Fibroblast of lung (primary cell): ENCODE measurements at regions not wholly inside any gene's neighbourhood (a gene's known extent, or its start where the extent isn't known, plus 50 kb on each side); places are given as distances from the start of the nearest gene placed in this dataset.

Experiments
- EZH2 ChIP-seq: IDR thresholded peaks from 2 replicates; pipeline ENCODE4 v1.5.1; 2012; ENCODE audit warnings: low read length, control low read depth, mild to moderate bottlenecking; ENCODE audit errors: missing control alignments
- TF ChIP-seq, protein P1 (sequence below), 2 donors: IDR thresholded peaks in 1 of 2; conservative IDR thresholded peaks in 1 of 2; 1 replicate in 1 of 2; 2 replicates in 1 of 2; pipeline ENCODE4 v1.5.1; 2011 to 2012; ENCODE audit warnings: low read length in 2 of 2, control low read depth in 1 of 2, inconsistent platforms in 1 of 2, low read depth in 1 of 2, mild to moderate bottlenecking in 1 of 2

DNA sequence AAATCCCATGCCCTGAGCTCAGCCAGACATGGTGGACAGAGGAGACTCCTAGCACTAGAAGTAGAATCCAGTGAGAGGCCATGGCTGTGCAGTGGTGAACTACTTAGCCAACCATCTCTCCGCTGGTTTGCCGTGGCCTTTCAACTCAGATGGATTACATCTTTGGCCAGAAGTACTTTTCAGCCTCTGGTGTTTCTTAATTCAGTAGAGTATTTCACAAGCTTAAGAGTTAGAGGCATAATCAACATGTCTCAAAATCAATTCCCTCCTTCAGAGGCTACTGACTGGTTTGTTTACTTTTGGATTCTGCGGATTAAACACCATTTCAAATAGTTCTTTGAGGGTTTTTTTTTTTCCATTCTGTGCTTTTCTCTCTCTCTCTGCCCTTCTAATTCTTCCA, 91.1 kb upstream of the PGRMC2 start:
- TF ChIP-seq, protein P1, sequence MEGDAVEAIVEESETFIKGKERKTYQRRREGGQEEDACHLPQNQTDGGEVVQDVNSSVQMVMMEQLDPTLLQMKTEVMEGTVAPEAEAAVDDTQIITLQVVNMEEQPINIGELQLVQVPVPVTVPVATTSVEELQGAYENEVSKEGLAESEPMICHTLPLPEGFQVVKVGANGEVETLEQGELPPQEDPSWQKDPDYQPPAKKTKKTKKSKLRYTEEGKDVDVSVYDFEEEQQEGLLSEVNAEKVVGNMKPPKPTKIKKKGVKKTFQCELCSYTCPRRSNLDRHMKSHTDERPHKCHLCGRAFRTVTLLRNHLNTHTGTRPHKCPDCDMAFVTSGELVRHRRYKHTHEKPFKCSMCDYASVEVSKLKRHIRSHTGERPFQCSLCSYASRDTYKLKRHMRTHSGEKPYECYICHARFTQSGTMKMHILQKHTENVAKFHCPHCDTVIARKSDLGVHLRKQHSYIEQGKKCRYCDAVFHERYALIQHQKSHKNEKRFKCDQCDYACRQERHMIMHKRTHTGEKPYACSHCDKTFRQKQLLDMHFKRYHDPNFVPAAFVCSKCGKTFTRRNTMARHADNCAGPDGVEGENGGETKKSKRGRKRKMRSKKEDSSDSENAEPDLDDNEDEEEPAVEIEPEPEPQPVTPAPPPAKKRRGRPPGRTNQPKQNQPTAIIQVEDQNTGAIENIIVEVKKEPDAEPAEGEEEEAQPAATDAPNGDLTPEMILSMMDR (conservative IDR thresholded peaks at IDR 0.05 in 1 of 2, IDR thresholded peaks at IDR 0.05 in 1 of 2; ENCODE audit: low read depth in 1 of 2, low read length in 2 of 2): no peak
- TF ChIP-seq EZH2: no peak
